GM06990 (cell line): ENCODE measurements at regions not wholly inside any gene's neighbourhood (a gene's known extent, or its start where the extent isn't known, plus 50 kb on each side); places are given as distances from the start of the nearest gene placed in this dataset.

Source experiments
- DNase-seq: peaks from one replicate; pipeline ENCODE4 v3.0.0-alpha.2; 2011; ENCODE audit not compliant: insufficient read length; ENCODE audit errors: extremely low read depth
- H3K27me3 ChIP-seq: replicated peaks from 2 replicates; pipeline ENCODE4 v1.6.0; 2011; ENCODE audit warnings: low read length; ENCODE audit not compliant: control insufficient read depth, insufficient read depth
- H3K36me3 ChIP-seq: 2 replicates; pipeline ENCODE4 v1.5.1; 2011; ENCODE audit warnings: low read length; ENCODE audit not compliant: control insufficient read depth, insufficient read depth
- H3K4me3 ChIP-seq: replicated peaks from 2 replicates; pipeline ENCODE4 v1.5.1; 2011; ENCODE audit warnings: low read depth, mild to moderate bottlenecking, control low read depth, low read length
- CTCF ChIP-seq: IDR thresholded peaks from 2 replicates; pipeline ENCODE4 v1.5.1; 2011; ENCODE audit warnings: low read length, control low read depth, mild to moderate bottlenecking, inconsistent platforms; ENCODE audit not compliant: insufficient read depth, poor library complexity, severe bottlenecking

GRCh38 chr18:27838225-27838624 lies 338.7 kb downstream of the CDH2 start:
- no peaks in the 10 kb centered on the region for H3K36me3 ChIP-seq
- H3K27me3 ChIP-seq: no peaks in the 10 kb centered on the region
- no peak for DNase-seq
- no peak for TF ChIP-seq CTCF
- H3K4me3 ChIP-seq: no peak overlapping the region

- Histone ChIP-seq H3K27me3 (no peaks in the 10 kb centered on the region), H3K36me3 (no peaks in the 10 kb centered on the region), H3K4me3 (no peak overlapping the region)
- no peak for DNase-seq
- TF ChIP-seq CTCF: no peak
Measured at GRCh38 chr18:27826101-27826500, 350.8 kb downstream of the CDH2 start.

GRCh38 chr18:27825689-27826088 lies 351.2 kb downstream of the CDH2 start:
- TF ChIP-seq CTCF: no peak
- DNase-seq: no peak
- Histone ChIP-seq H3K27me3 (no peaks in the 10 kb centered on the region), H3K36me3 (no peaks in the 10 kb centered on the region), H3K4me3 (no peak overlapping the region)

DNA sequence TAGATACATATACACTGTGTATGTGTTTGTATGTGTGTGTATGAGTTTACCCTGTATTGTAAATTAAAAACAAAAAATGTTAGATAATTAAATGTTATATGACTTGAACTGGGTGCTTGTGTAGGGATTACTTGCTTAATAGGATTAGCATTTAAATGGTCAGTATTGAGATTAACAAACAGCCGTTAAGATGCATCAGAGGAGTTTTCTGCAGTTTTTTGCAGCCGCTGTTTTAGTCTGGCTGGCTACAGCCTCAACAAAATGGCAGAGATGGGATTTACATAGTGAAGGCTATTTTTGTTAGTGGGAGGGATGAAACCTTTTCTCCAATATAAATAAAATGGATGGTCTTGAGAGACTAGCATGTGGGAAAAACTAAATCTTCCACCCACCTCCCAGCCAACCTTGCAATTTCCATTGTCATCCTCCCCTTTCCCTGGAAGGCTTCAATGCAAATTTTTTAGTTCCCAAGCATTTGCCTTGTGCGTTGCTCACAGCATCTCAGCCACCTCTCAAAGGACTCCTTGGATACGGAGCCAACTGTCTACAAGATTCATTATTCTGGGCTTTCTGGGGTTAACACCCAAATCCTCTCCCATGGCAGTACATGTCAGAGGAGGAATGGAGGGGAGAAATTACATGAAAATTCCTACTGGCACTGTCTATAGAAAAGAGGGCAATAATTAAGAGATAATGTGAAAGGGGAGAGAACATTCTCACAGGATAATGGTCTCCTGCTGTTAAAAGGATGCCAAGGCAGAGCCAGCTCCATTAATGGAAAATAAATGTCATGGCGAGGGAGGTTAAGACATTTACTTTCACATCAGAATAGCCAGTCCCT lies 351.9 kb downstream of the CDH2 start:
- H3K4me3 ChIP-seq: no peak overlapping the region
- no peak for TF ChIP-seq CTCF
- no peak for DNase-seq
- H3K27me3 ChIP-seq: no peaks in the 10 kb centered on the region
- H3K36me3 ChIP-seq: no peaks in the 10 kb centered on the region

GRCh38 chr18:27824275-27824674 lies 352.7 kb downstream of the CDH2 start:
- no peak overlapping the region for H3K4me3 ChIP-seq
- no peaks in the 10 kb centered on the region for H3K27me3 ChIP-seq
- DNase-seq: no peak
- no peak for TF ChIP-seq CTCF
- no peaks in the 10 kb centered on the region for H3K36me3 ChIP-seq
